Dermis microvascular lymphatic vessel endothelial cell (primary cell): ENCODE measurements at regions not wholly inside any gene's neighbourhood (a gene's known extent, or its start where the extent isn't known, plus 50 kb on each side); places are given as distances from the start of the nearest gene placed in this dataset.
A peak's percentile ranks its signal among the peaks of the same experiment; 100 is the strongest.
"Not testable (repeated sequence)": the region's sequence is repeated elsewhere in the genome, so short reads cannot be mapped to it uniquely, and the experiment has no call there.

Source experiments
- DNase-seq, 2 donors: peaks; one replicate each; pipeline versions ENCODE4 v3.0.0 to v3.0.0-alpha.2; 2010; ENCODE audit warnings: low read depth in 2 of 2

- DNase-seq = no peak
Measured at GRCh38 chr1:177891809-177892208, 78.0 kb downstream of the SEC16B start.

DNA sequence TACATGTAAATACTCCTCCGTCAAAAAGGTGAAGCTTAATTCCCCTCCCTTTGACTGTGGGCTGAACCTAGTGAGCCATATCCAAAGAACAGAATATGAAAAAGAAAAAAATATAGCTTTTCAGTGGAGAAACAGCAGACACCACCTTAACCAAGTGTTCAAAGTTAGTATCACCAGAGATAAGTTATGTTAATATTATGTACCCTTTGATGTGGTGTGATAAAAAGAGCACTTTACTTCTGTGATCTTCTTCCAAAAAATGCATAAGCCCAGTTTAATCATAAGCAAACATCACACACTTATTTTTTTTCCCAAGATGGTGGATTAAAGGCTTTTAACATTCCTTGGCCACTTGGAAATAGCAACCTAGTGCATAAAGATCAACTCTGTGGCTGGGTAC, 79.4 kb downstream of the SEC16B start:
- DNase-seq = no peak

GRCh38 chr1:177884479-177885021, 85.3 kb downstream of the SEC16B start:
- no peak for DNase-seq

GRCh38 chr1:177883581-177883980, 86.3 kb downstream of the SEC16B start:
- no peak for DNase-seq

- no peak for DNase-seq
Measured at GRCh38 chr1:177880339-177880891, 89.4 kb downstream of the SEC16B start.

GRCh38 chr1:177877086-177877485, 92.8 kb downstream of the SEC16B start:
- no peak for DNase-seq

GRCh38 chr1:177873238-177873637, 96.6 kb downstream of the SEC16B start:
- peak in 1 of 2 donors; percentile 50 for DNase-seq

GRCh38 chr1:177872308-177872900, 97.5 kb downstream of the SEC16B start:
- DNase-seq = no peak

GRCh38 chr1:177871613-177872307, 98.1 kb downstream of the SEC16B start:
- no peak for DNase-seq

DNA sequence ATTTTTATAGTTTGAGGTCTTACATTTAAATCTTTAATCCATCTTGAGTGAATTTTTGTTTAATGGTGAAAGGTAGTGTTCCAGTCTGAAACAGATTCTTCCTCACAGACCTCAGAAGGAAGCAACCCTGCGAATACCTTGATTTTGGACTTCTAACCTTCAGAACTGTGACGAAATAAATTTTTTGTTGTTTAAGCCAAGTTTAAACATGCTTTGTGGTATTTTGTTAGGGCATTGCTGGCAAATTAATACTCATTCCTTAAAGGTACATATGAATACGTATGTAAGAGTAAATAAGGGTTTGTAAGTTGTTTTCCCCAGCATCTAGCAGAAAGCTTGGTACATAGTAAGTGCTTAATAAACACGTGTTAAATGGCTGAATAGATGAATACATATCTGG, 100.3 kb downstream of the SEC16B start:
- no peak for DNase-seq

DNA sequence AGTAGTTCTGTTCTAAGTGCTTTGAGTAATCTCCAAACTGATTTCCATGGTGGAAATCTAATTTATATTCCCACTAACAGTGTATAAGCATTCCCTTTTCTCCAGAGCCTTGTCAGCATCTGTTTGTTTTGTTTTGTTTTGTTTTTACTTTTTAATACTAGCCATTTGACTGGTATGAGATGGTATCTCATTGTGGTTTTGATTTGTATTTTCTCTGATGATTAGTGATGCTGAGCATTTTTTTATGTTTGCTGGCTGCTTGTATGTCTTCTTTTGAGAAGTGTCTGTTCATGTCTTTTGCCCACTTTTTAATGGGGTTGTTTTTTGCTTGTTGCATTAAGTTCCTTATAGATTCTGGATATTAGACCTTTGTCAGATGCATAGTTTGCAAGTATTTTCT, 100.8 kb downstream of the SEC16B start:
- DNase-seq = not testable (repeated sequence)

DNA sequence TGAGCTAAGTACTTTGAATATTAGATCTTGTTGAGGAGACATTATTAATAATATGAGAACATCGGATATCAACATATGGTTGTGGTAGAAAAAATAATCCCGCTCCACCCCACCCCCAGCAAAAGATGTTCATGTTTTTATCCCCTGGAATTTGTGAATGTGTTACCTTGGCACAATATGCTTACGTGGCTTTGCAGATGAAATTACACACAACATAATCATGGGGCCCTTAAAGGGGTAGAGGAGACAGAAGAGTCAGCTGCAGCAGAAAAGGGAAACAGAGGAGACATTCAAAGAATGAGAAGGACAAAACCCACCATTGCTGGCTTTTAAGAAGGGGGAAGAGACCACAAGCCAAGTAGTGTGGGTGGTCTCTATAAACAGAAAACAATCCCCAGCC, 104.1 kb downstream of the SEC16B start:
- no peak for DNase-seq

DNA sequence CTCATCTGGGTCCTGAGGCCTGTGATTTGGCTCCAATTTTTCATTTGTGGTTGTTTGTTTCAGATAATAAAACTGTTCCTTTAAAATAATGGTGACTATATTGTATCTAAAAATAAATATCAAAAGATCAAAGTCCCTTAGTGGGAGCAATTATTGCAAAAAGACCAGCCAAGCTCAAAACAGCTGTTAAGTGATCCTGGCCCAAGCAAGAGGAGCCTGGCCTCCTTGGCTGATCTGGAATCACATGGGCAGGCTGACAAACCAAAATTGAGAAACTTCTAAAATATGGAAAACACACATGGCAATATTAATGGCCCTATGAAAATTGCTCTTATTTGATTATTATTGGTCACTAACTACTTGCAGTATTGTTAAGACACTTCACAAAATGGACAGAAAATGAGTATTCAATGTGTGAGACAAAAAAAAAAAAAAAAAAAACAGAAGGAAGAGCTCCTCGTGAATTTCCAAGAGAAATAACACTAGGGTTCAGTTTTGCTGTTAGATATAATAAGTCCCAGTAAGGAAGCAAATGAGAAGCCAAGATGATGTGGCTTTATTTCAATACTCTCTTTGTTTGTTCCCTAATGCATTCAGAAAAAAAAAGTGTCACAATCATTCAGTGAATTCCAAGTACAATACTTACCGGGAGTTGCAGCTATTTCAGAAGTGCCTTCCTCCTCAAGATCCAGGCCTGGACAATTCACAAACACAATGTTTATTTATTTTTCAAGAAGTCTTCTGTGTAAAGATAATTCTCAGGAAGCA, 105.1 kb downstream of the SEC16B start:
- DNase-seq = no peak

DNA sequence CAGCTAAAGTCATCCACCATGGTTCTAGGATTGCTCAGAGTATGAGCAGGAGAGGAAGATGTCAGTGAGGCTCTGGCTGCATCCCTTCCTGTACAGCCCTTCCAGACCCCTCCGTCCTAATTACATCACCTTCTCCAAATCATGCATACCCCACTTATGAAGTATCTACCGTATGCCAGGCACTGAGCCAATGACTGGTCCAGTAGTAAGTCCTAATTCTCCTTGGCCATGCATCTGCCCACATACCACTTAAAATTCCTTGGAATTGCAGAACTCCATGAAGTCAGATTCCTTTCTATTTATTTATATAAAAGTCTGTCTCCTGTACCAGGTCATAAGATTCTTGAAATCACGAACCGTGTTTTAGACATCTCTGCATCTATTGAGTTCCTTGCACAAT, 106.1 kb downstream of the SEC16B start:
- no peak for DNase-seq

DNA sequence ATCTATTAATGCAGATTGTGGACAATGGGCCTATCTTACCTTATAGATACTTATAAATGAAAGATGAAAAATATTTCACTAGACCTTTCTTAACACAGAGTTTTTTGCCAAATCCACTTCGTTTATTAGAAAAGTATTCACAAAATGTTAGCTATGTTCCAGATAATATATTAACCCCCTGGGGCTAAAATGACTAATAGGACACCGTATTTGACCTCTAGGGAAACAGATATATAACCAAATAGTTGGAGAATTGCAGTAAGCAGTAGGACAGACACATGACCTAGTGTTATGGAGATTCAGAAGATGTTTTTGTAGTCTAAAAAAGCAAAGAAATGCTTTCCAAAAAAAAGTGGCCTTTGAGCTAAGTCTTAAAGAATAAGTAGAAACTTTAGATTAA, 106.9 kb downstream of the SEC16B start:
- DNase-seq = no peak

- DNase-seq = no peak
Measured at GRCh38 chr1:177859572-177859971, 110.3 kb downstream of the SEC16B start.

- peak; percentile 30 to 70 for DNase-seq
Measured at GRCh38 chr1:177858332-177858821, 111.5 kb downstream of the SEC16B start.

GRCh38 chr1:177857285-177857684, 112.6 kb downstream of the SEC16B start:
- peak in 1 of 2 donors; percentile 8 for DNase-seq

DNA sequence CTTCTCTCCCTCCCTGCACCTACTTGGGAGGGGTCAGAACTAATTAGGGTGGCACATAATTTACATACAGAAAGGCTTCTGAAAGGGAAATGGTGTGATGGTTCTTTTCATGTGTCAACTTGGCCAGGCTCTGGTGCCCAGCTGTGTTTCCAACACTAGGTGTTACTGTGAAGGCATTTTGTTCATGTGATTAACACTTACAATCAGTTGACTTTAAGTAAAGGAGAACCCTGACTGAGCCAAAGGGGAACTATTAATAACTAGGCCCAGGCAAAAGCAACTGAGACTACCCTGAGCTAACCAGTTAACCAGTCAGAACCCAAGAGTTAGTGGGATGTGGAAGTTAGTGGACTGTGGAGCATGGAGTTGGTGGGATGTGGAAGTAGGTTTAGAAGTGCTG, 114.9 kb downstream of the SEC16B start:
- DNase-seq = no peak

DNA sequence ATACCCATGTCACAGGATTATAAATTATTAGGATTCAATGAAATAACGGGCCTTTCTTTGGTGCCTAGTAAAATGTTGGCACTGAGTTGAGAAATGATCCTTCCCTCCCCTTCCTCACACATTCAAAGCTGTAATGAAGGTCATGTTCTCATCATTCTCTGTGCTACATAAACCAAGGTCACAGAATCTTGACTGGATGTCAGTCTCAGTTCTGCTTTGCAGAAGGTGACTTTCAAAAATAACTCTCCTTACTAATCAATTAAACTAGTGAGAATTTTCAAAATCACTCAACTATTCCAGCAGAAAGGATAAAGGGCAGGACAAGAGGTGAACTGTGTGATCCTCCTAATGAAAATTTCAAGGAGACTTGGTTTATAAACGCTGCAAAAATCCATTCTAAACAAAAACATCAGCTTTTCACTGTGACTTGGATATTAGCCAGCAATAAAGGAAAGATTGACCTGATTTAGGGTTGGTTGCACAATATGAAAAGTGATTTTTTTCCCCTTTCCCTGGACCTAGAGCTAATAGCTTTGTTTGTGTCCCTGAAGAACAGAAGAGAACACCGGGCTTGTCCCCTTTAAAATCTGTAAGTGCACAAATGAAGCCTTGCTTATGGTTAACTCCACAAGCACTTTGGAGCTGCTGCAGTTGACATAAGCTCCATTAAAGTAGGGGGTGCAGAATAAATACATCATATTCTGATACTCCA, 120.1 kb downstream of the SEC16B start:
- no peak for DNase-seq

GRCh38 chr1:177849130-177849529, 120.7 kb downstream of the SEC16B start:
- no peak for DNase-seq
